HepG2 (cell line): ENCODE measurements at regions not wholly inside any gene's neighbourhood (a gene's known extent, or its start where the extent isn't known, plus 50 kb on each side); places are given as distances from the start of the nearest gene placed in this dataset.

Experiments
- MIXL1 ChIP-seq: IDR thresholded peaks from 2 replicates; pipeline ENCODE4 v1.6.1; 2016
- SETDB1 ChIP-seq: sonication (generic); formaldehyde crosslinking; IDR thresholded peaks from 2 replicates; pipeline ENCODE4 v1.5.1; 2020; ENCODE audit warnings: missing genetic modification reagents, mild to moderate bottlenecking, borderline replicate concordance
- ZNF121 ChIP-seq: sonication (generic); formaldehyde crosslinking; IDR thresholded peaks from 2 replicates; pipeline ENCODE4 v1.5.0; 2020; ENCODE audit warnings: mild to moderate bottlenecking, missing genetic modification reagents
- ZNF224 ChIP-seq: sonication (generic); formaldehyde crosslinking; IDR thresholded peaks from 2 replicates; pipeline ENCODE4 v1.5.0; 2020; ENCODE audit warnings: mild to moderate bottlenecking, missing genetic modification reagents
- ZNF501 ChIP-seq: sonication (generic); formaldehyde crosslinking; IDR thresholded peaks from 2 replicates; pipeline ENCODE4 v1.5.1; 2020; ENCODE audit warnings: mild to moderate bottlenecking, moderate library complexity, missing genetic modification reagents
- TF ChIP-seq, protein P1 (sequence below), 2 experiments: IDR thresholded peaks; 2 replicates each; pipeline ENCODE4 v1.6.1; 2011 to 2012; ENCODE audit warnings: low read length in 2 of 2, borderline replicate concordance in 1 of 2, low read depth in 1 of 2, mild to moderate bottlenecking in 1 of 2, moderate library complexity in 1 of 2
- TF ChIP-seq, protein P2 (sequence below): sonication (generic); formaldehyde crosslinking; IDR thresholded peaks from 2 replicates; pipeline ENCODE4 v1.4.0; 2020; ENCODE audit warnings: missing genetic modification reagents
- TF ChIP-seq, protein P3 (sequence below): sonication (generic); formaldehyde crosslinking; IDR thresholded peaks from 2 replicates; pipeline ENCODE4 v1.4.0; 2020; ENCODE audit warnings: mild to moderate bottlenecking, missing genetic modification reagents
- TF ChIP-seq, protein P4 (sequence below): sonication (generic); formaldehyde crosslinking; IDR thresholded peaks from 2 replicates; pipeline ENCODE4 v1.4.0; 2020; ENCODE audit warnings: mild to moderate bottlenecking, missing genetic modification reagents

DNA sequence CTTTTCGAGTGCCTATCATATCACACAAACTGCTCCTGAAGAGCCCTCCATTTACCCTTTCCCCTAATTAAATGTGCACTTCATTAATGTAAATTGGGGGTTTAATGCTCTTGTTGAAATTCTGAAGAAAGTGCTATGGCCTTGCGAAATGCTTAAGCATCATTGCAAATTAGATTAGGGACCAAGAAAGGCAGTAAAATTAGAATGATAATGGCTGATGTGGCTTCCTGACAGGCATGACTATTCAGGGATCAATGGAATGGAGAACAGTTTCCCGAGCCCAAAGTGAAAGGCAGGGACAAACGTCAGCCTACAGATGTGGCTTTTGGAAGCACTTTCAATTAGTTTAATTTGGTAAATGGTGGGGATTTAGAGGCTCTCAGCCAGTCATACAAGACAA is 120.1 kb downstream of the NKX6-1 start (continued):
- TF ChIP-seq, protein P1, sequence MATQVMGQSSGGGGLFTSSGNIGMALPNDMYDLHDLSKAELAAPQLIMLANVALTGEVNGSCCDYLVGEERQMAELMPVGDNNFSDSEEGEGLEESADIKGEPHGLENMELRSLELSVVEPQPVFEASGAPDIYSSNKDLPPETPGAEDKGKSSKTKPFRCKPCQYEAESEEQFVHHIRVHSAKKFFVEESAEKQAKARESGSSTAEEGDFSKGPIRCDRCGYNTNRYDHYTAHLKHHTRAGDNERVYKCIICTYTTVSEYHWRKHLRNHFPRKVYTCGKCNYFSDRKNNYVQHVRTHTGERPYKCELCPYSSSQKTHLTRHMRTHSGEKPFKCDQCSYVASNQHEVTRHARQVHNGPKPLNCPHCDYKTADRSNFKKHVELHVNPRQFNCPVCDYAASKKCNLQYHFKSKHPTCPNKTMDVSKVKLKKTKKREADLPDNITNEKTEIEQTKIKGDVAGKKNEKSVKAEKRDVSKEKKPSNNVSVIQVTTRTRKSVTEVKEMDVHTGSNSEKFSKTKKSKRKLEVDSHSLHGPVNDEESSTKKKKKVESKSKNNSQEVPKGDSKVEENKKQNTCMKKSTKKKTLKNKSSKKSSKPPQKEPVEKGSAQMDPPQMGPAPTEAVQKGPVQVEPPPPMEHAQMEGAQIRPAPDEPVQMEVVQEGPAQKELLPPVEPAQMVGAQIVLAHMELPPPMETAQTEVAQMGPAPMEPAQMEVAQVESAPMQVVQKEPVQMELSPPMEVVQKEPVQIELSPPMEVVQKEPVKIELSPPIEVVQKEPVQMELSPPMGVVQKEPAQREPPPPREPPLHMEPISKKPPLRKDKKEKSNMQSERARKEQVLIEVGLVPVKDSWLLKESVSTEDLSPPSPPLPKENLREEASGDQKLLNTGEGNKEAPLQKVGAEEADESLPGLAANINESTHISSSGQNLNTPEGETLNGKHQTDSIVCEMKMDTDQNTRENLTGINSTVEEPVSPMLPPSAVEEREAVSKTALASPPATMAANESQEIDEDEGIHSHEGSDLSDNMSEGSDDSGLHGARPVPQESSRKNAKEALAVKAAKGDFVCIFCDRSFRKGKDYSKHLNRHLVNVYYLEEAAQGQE (IDR thresholded peaks at IDR 0.05; ENCODE audit: borderline replicate concordance in 1 of 2, low read depth in 1 of 2, low read length in 2 of 2): no peak
- TF ChIP-seq ZNF501 (CRISPR knock-in tag) (no peak), MIXL1 (CRISPR knock-in tag) (no peak), ZNF121 (no peak), ZNF224 (no peak), SETDB1 (no peak)
- TF ChIP-seq, protein P2, sequence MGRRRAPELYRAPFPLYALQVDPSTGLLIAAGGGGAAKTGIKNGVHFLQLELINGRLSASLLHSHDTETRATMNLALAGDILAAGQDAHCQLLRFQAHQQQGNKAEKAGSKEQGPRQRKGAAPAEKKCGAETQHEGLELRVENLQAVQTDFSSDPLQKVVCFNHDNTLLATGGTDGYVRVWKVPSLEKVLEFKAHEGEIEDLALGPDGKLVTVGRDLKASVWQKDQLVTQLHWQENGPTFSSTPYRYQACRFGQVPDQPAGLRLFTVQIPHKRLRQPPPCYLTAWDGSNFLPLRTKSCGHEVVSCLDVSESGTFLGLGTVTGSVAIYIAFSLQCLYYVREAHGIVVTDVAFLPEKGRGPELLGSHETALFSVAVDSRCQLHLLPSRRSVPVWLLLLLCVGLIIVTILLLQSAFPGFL (CRISPR knock-in tag): no peak
- TF ChIP-seq, protein P3, sequence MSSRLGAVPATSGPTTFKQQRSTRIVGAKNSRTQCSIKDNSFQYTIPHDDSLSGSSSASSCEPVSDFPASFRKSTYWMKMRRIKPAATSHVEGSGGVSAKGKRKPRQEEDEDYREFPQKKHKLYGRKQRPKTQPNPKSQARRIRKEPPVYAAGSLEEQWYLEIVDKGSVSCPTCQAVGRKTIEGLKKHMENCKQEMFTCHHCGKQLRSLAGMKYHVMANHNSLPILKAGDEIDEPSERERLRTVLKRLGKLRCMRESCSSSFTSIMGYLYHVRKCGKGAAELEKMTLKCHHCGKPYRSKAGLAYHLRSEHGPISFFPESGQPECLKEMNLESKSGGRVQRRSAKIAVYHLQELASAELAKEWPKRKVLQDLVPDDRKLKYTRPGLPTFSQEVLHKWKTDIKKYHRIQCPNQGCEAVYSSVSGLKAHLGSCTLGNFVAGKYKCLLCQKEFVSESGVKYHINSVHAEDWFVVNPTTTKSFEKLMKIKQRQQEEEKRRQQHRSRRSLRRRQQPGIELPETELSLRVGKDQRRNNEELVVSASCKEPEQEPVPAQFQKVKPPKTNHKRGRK (CRISPR knock-in tag): no peak
- TF ChIP-seq, protein P4, sequence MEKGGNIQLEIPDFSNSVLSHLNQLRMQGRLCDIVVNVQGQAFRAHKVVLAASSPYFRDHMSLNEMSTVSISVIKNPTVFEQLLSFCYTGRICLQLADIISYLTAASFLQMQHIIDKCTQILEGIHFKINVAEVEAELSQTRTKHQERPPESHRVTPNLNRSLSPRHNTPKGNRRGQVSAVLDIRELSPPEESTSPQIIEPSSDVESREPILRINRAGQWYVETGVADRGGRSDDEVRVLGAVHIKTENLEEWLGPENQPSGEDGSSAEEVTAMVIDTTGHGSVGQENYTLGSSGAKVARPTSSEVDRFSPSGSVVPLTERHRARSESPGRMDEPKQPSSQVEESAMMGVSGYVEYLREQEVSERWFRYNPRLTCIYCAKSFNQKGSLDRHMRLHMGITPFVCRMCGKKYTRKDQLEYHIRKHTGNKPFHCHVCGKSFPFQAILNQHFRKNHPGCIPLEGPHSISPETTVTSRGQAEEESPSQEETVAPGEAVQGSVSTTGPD (CRISPR knock-in tag): no peak
